WI38 (cell line): ENCODE measurements at regions not wholly inside any gene's neighbourhood (a gene's known extent, or its start where the extent isn't known, plus 50 kb on each side); places are given as distances from the start of the nearest gene placed in this dataset.
"Not testable (repeated sequence)": the region's sequence is repeated elsewhere in the genome, so short reads cannot be mapped to it uniquely, and the experiment has no call there.

Source experiments
- H3K4me3 ChIP-seq: 2 replicates; pipeline ENCODE4 v1.5.1; 2011; ENCODE audit warnings: low read depth, mild to moderate bottlenecking, control low read depth, low read length
- TF ChIP-seq, protein P1 (sequence below): IDR thresholded peaks from 2 replicates; pipeline ENCODE4 v1.5.1; 2012; ENCODE audit warnings: low read depth, mild to moderate bottlenecking, control low read depth, low read length

GRCh38 chr7:135872861-135873260 is 104.3 kb downstream of the MTPN start:
- H3K4me3 ChIP-seq = not testable (repeated sequence)

GRCh38 chr7:135862586-135863340 is 114.2 kb upstream of the FAM180A start:
- H3K4me3 ChIP-seq = no peak overlapping the region
- TF ChIP-seq, protein P1, sequence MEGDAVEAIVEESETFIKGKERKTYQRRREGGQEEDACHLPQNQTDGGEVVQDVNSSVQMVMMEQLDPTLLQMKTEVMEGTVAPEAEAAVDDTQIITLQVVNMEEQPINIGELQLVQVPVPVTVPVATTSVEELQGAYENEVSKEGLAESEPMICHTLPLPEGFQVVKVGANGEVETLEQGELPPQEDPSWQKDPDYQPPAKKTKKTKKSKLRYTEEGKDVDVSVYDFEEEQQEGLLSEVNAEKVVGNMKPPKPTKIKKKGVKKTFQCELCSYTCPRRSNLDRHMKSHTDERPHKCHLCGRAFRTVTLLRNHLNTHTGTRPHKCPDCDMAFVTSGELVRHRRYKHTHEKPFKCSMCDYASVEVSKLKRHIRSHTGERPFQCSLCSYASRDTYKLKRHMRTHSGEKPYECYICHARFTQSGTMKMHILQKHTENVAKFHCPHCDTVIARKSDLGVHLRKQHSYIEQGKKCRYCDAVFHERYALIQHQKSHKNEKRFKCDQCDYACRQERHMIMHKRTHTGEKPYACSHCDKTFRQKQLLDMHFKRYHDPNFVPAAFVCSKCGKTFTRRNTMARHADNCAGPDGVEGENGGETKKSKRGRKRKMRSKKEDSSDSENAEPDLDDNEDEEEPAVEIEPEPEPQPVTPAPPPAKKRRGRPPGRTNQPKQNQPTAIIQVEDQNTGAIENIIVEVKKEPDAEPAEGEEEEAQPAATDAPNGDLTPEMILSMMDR = no peak

GRCh38 chr7:135859538-135859937 is 110.9 kb upstream of the FAM180A start:
- TF ChIP-seq, protein P1 = no peak
- H3K4me3 ChIP-seq = no peak overlapping the region

DNA sequence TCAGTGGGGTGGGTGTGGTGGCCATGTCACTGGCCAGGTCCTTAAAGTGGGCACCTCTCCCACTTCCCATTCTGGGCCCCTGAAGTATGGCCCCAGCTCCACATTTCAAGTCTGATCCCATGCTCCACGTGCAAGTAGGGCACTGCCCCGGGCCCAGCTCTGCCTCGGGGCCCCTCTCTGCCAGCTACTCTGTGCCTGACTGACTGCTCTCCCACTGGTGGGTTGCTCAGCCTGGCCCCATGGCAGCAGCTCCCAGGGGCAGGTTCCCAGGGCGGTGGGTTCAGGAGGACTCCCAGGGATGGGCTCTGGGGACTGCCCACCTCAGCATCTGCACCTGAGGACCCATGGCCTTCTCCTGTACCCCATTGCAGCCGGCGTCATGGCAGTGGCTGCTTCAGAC is 110.2 kb upstream of the FAM180A start:
- TF ChIP-seq, protein P1 = no peak
- H3K4me3 ChIP-seq = no peak overlapping the region

GRCh38 chr7:135858379-135858778 is 109.8 kb upstream of the FAM180A start:
- TF ChIP-seq, protein P1 = no peak
- no peak overlapping the region for H3K4me3 ChIP-seq

- H3K4me3 ChIP-seq = no peak overlapping the region
- TF ChIP-seq, protein P1 = no peak
Observed at GRCh38 chr7:135857519-135858274, 109.1 kb upstream of the FAM180A start.

- no peak overlapping the region for H3K4me3 ChIP-seq
- TF ChIP-seq, protein P1 = no peak
Observed at GRCh38 chr7:135856356-135857144, 107.9 kb upstream of the FAM180A start.
